ENCODE measurements at regions not wholly inside any gene's neighbourhood (a gene's known extent, or its start where the extent isn't known, plus 50 kb on each side); places are given as distances from the start of the nearest gene placed in this dataset.

- no peaks in the 10 kb centered on the region for H3K4me1 Mint-ChIP-seq
- Histone ChIP-seq H3K4me2 (replicated peaks; ENCODE audit: extremely low read depth, low read length, poor library complexity, severe bottlenecking) (no peak overlapping the region), H3K9ac (ENCODE audit: insufficient read depth, low read length, poor library complexity, severe bottlenecking) (no peak overlapping the region), H3K27me3 (ENCODE audit: control insufficient read depth in 2 of 2, insufficient read depth in 2 of 2, low read length in 2 of 2) (no peaks in the 10 kb centered on the region), H3K4me3 (replicated peaks in 1 of 3; ENCODE audit: low read depth in 2 of 3, low read length in 3 of 3) (no peak overlapping the region), H3K4me1 (ENCODE audit: control insufficient read depth in 1 of 2, insufficient read depth in 2 of 2, low read length in 2 of 2) (no peaks in the 10 kb centered on the region), H3K9me3 (replicated peaks in 1 of 2; ENCODE audit: control insufficient read depth in 1 of 2, insufficient read depth in 1 of 2, low read length in 2 of 2) (no peaks in the 10 kb centered on the region), H3K36me3 (replicated peaks in 1 of 2; ENCODE audit: control insufficient read depth in 1 of 2, insufficient read depth in 2 of 2, low read length in 2 of 2) (no peaks in the 10 kb centered on the region), H2AFZ (ENCODE audit: insufficient read depth, low read depth, low read length, poor library complexity, severe bottlenecking) (no peak overlapping the region), H4K20me1 (ENCODE audit: insufficient read depth, low read length) (no peaks in the 10 kb centered on the region), H3K79me2 (ENCODE audit: insufficient read depth, low read length) (no peaks in the 10 kb centered on the region), H3K27ac (ENCODE audit: low read depth in 1 of 2, low read length in 2 of 2) (no peak overlapping the region)
- no peaks in the 10 kb centered on the region for H3K27me3 Mint-ChIP-seq (ENCODE audit: low read depth in 3 of 3)
- DNase-seq = no peak
- intact Hi-C loops (cut with micrococcal nuclease) = no loop called here
- no peaks in the 10 kb centered on the region for H3K36me3 Mint-ChIP-seq
- no peak for TF ChIP-seq CTCF (IDR thresholded peaks at IDR 0.05)
- WGBS (ENCODE audit: insufficient coverage) = 100% methylated on average over 1 of the region's 1 CpG
- no peak overlapping the region for H3K27ac Mint-ChIP-seq
- no peak overlapping the region for H3K4me3 Mint-ChIP-seq
- no peaks in the 10 kb centered on the region for H3K9me3 Mint-ChIP-seq
Measured at GRCh38 chr14:45467023-45467422, 214.0 kb upstream of the MIS18BP1 start.

- no peak overlapping the region for H3K27ac Mint-ChIP-seq
- H3K9me3 ChIP-seq (replicated peaks in 1 of 2; ENCODE audit: control insufficient read depth in 1 of 2, insufficient read depth in 1 of 2, low read length in 2 of 2) = no peaks in the 10 kb centered on the region
- DNase-seq = no peak
- peaks cover 0 to 2% (median 0%) of the 10 kb centered on the region in 7 donors for H3K9me3 Mint-ChIP-seq
- H3K79me2 ChIP-seq (ENCODE audit: insufficient read depth, low read length) = no peaks in the 10 kb centered on the region
- no peak overlapping the region for H3K4me3 Mint-ChIP-seq
- H3K4me1 Mint-ChIP-seq = no peaks in the 10 kb centered on the region
- intact Hi-C loops (cut with micrococcal nuclease) = no loop called here
- no peak overlapping the region for H3K27ac ChIP-seq (ENCODE audit: low read depth in 1 of 2, low read length in 2 of 2)
- no peak overlapping the region for H3K4me2 ChIP-seq (replicated peaks; ENCODE audit: extremely low read depth, low read length, poor library complexity, severe bottlenecking)
- H3K9ac ChIP-seq (ENCODE audit: insufficient read depth, low read length, poor library complexity, severe bottlenecking) = no peak overlapping the region
- H3K36me3 ChIP-seq (replicated peaks in 1 of 2; ENCODE audit: control insufficient read depth in 1 of 2, insufficient read depth in 2 of 2, low read length in 2 of 2) = no peaks in the 10 kb centered on the region
- no peaks in the 10 kb centered on the region for H3K27me3 Mint-ChIP-seq (ENCODE audit: low read depth in 3 of 3)
- H2AFZ ChIP-seq (ENCODE audit: insufficient read depth, low read depth, low read length, poor library complexity, severe bottlenecking) = no peak overlapping the region
- H4K20me1 ChIP-seq (ENCODE audit: insufficient read depth, low read length) = no peaks in the 10 kb centered on the region
- H3K36me3 Mint-ChIP-seq = no peaks in the 10 kb centered on the region
- 80% methylated on average over 1 of the region's 1 CpG for WGBS (ENCODE audit: insufficient coverage)
- no peaks in the 10 kb centered on the region for H3K27me3 ChIP-seq (ENCODE audit: control insufficient read depth in 2 of 2, insufficient read depth in 2 of 2, low read length in 2 of 2)
- no peak for TF ChIP-seq CTCF (IDR thresholded peaks at IDR 0.05)
- H3K4me3 ChIP-seq (replicated peaks in 1 of 3; ENCODE audit: low read depth in 2 of 3, low read length in 3 of 3) = no peak overlapping the region
- no peaks in the 10 kb centered on the region for H3K4me1 ChIP-seq (ENCODE audit: control insufficient read depth in 1 of 2, insufficient read depth in 2 of 2, low read length in 2 of 2)
Measured at GRCh38 chr14:45434221-45434620, 181.2 kb upstream of the MIS18BP1 start.

Data from CD14-positive monocyte (primary cell).